GM12878 (cell line): ENCODE measurements at regions not wholly inside any gene's neighbourhood (a gene's known extent, or its start where the extent isn't known, plus 50 kb on each side); places are given as distances from the start of the nearest gene placed in this dataset.

Experiments
- CREM ChIP-seq: IDR thresholded peaks from 2 replicates; pipeline ENCODE4 v1.6.1; 2014; ENCODE audit warnings: antibody characterized with exemption, low read depth
- DPF2 ChIP-seq: fragments of 450-650 bp; IDR thresholded peaks from 2 replicates; pipeline ENCODE4 v1.6.1; 2017; ENCODE audit warnings: mild to moderate bottlenecking
- HDGF ChIP-seq: fragments of 450-650 bp; IDR thresholded peaks from 2 replicates; pipeline ENCODE4 v1.6.1; 2016; ENCODE audit warnings: antibody characterized with exemption
- IKZF1 ChIP-seq: fragments of 450-650 bp; conservative IDR thresholded peaks from 2 replicates; pipeline ENCODE4 v1.6.1; 2017; ENCODE audit warnings: antibody characterized with exemption, mild to moderate bottlenecking
- MEF2B ChIP-seq: fragments of 450-650 bp; IDR thresholded peaks from 2 replicates; pipeline ENCODE4 v1.6.1; 2018; ENCODE audit warnings: mild to moderate bottlenecking, moderate library complexity; ENCODE audit not compliant: partially characterized antibody, poor library complexity, severe bottlenecking
- RAD21 ChIP-seq: IDR thresholded peaks from 2 replicates; pipeline ENCODE4 v1.6.1; 2011; ENCODE audit warnings: mild to moderate bottlenecking, low read depth, low read length, moderate library complexity; ENCODE audit not compliant: insufficient read depth
- SP1 ChIP-seq: IDR thresholded peaks from one replicate; pipeline ENCODE4 v1.6.1; 2011; ENCODE audit warnings: low read depth, low read length
- SREBF2 ChIP-seq: IDR thresholded peaks from 2 replicates; pipeline ENCODE4 v1.6.1; 2012; ENCODE audit warnings: mild to moderate bottlenecking, low read length
- STAT1 ChIP-seq: fragments of 450-650 bp; conservative IDR thresholded peaks from 2 replicates; pipeline ENCODE4 v1.6.1; 2014; ENCODE audit warnings: antibody characterized with exemption, mild to moderate bottlenecking
- TF ChIP-seq, protein P1 (sequence below): fragments of 450-650 bp; formaldehyde crosslinking; IDR thresholded peaks from 2 replicates; pipeline ENCODE4 v1.4.0; 2020; ENCODE audit warnings: mild to moderate bottlenecking, moderate library complexity
- TF ChIP-seq, protein P2 (sequence below): fragments of 450-650 bp; IDR thresholded peaks from 2 replicates; pipeline ENCODE4 v1.6.1; 2017; ENCODE audit warnings: mild to moderate bottlenecking
- TF ChIP-seq, protein P3 (sequence below): fragments of 450-650 bp; IDR thresholded peaks from 2 replicates; pipeline ENCODE4 v1.6.1; 2016; ENCODE audit warnings: mild to moderate bottlenecking, moderate library complexity, borderline replicate concordance
- TF ChIP-seq, protein P4 (sequence below): fragments of 450-650 bp; IDR thresholded peaks from 2 replicates; pipeline ENCODE4 v1.6.1; 2018; ENCODE audit warnings: mild to moderate bottlenecking, low read depth, moderate library complexity; ENCODE audit not compliant: partially characterized antibody

DNA sequence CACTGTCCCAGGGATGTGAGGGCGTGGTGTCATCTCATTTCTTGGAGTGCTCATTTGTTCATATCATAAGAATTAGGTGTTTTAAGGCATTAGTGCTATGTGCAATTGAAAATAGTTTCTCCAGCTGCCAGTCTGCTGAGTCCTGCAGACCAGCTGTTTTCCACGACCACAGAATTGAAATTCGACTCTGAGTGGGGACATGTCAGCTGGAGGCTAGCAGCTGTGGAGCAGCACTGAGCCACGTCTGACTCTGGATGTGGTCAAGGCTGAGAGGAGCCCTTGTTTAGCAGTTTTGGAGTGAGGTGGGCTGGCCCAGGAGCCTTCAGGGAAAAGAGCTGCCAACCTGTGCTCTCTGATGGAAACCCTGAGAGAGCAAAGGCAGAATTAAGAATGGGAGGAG, 156.3 kb upstream of the GRB10 start (continued):
- TF ChIP-seq, protein P1, sequence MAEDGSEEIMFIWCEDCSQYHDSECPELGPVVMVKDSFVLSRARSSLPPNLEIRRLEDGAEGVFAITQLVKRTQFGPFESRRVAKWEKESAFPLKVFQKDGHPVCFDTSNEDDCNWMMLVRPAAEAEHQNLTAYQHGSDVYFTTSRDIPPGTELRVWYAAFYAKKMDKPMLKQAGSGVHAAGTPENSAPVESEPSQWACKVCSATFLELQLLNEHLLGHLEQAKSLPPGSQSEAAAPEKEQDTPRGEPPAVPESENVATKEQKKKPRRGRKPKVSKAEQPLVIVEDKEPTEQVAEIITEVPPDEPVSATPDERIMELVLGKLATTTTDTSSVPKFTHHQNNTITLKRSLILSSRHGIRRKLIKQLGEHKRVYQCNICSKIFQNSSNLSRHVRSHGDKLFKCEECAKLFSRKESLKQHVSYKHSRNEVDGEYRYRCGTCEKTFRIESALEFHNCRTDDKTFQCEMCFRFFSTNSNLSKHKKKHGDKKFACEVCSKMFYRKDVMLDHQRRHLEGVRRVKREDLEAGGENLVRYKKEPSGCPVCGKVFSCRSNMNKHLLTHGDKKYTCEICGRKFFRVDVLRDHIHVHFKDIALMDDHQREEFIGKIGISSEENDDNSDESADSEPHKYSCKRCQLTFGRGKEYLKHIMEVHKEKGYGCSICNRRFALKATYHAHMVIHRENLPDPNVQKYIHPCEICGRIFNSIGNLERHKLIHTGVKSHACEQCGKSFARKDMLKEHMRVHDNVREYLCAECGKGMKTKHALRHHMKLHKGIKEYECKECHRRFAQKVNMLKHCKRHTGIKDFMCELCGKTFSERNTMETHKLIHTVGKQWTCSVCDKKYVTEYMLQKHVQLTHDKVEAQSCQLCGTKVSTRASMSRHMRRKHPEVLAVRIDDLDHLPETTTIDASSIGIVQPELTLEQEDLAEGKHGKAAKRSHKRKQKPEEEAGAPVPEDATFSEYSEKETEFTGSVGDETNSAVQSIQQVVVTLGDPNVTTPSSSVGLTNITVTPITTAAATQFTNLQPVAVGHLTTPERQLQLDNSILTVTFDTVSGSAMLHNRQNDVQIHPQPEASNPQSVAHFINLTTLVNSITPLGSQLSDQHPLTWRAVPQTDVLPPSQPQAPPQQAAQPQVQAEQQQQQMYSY (CRISPR knock-in tag): no peak
- no peak for TF ChIP-seq SREBF2
- TF ChIP-seq MEF2B: no peak
- TF ChIP-seq, protein P2, sequence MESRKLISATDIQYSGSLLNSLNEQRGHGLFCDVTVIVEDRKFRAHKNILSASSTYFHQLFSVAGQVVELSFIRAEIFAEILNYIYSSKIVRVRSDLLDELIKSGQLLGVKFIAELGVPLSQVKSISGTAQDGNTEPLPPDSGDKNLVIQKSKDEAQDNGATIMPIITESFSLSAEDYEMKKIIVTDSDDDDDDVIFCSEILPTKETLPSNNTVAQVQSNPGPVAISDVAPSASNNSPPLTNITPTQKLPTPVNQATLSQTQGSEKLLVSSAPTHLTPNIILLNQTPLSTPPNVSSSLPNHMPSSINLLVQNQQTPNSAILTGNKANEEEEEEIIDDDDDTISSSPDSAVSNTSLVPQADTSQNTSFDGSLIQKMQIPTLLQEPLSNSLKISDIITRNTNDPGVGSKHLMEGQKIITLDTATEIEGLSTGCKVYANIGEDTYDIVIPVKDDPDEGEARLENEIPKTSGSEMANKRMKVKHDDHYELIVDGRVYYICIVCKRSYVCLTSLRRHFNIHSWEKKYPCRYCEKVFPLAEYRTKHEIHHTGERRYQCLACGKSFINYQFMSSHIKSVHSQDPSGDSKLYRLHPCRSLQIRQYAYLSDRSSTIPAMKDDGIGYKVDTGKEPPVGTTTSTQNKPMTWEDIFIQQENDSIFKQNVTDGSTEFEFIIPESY: no peak
- no peak for TF ChIP-seq STAT1
- TF ChIP-seq, protein P3, sequence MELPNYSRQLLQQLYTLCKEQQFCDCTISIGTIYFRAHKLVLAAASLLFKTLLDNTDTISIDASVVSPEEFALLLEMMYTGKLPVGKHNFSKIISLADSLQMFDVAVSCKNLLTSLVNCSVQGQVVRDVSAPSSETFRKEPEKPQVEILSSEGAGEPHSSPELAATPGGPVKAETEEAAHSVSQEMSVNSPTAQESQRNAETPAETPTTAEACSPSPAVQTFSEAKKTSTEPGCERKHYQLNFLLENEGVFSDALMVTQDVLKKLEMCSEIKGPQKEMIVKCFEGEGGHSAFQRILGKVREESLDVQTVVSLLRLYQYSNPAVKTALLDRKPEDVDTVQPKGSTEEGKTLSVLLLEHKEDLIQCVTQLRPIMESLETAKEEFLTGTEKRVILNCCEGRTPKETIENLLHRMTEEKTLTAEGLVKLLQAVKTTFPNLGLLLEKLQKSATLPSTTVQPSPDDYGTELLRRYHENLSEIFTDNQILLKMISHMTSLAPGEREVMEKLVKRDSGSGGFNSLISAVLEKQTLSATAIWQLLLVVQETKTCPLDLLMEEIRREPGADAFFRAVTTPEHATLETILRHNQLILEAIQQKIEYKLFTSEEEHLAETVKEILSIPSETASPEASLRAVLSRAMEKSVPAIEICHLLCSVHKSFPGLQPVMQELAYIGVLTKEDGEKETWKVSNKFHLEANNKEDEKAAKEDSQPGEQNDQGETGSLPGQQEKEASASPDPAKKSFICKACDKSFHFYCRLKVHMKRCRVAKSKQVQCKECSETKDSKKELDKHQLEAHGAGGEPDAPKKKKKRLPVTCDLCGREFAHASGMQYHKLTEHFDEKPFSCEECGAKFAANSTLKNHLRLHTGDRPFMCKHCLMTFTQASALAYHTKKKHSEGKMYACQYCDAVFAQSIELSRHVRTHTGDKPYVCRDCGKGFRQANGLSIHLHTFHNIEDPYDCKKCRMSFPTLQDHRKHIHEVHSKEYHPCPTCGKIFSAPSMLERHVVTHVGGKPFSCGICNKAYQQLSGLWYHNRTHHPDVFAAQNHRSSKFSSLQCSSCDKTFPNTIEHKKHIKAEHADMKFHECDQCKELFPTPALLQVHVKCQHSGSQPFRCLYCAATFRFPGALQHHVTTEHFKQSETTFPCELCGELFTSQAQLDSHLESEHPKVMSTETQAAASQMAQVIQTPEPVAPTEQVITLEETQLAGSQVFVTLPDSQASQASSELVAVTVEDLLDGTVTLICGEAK: no peak
- TF ChIP-seq DPF2: no peak
- no peak for TF ChIP-seq CREM
- no peak for TF ChIP-seq SP1
- TF ChIP-seq RAD21: no peak
- TF ChIP-seq, protein P4, sequence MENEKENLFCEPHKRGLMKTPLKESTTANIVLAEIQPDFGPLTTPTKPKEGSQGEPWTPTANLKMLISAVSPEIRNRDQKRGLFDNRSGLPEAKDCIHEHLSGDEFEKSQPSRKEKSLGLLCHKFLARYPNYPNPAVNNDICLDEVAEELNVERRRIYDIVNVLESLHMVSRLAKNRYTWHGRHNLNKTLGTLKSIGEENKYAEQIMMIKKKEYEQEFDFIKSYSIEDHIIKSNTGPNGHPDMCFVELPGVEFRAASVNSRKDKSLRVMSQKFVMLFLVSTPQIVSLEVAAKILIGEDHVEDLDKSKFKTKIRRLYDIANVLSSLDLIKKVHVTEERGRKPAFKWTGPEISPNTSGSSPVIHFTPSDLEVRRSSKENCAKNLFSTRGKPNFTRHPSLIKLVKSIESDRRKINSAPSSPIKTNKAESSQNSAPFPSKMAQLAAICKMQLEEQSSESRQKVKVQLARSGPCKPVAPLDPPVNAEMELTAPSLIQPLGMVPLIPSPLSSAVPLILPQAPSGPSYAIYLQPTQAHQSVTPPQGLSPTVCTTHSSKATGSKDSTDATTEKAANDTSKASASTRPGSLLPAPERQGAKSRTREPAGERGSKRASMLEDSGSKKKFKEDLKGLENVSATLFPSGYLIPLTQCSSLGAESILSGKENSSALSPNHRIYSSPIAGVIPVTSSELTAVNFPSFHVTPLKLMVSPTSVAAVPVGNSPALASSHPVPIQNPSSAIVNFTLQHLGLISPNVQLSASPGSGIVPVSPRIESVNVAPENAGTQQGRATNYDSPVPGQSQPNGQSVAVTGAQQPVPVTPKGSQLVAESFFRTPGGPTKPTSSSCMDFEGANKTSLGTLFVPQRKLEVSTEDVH: no peak
- no peak for TF ChIP-seq HDGF
- TF ChIP-seq IKZF1: no peak
